HEK293 (cell line): ENCODE measurements at regions not wholly inside any gene's neighbourhood (a gene's known extent, or its start where the extent isn't known, plus 50 kb on each side); places are given as distances from the start of the nearest gene placed in this dataset.

Source experiments
- FEZF1 ChIP-seq: fragments of 450-650 bp; formaldehyde crosslinking; IDR thresholded peaks from 2 replicates; pipeline ENCODE4 v1.5.1; 2016; ENCODE audit warnings: missing biosample characterization, missing genetic modification characterization
- GLIS2 ChIP-seq: fragments of 450-650 bp; formaldehyde crosslinking; IDR thresholded peaks from 2 replicates; pipeline ENCODE4 v1.5.1; 2016; ENCODE audit warnings: missing biosample characterization, missing genetic modification characterization
- HOXA7 ChIP-seq: sonication (generic); formaldehyde crosslinking; IDR thresholded peaks from 2 replicates; pipeline ENCODE4 v1.8.1; 2022; ENCODE audit warnings: missing genetic modification reagents, borderline replicate concordance
- HOXC10 ChIP-seq: sonication (generic); formaldehyde crosslinking; IDR thresholded peaks from 2 replicates; pipeline ENCODE4 v1.8.1; 2023; ENCODE audit warnings: mild to moderate bottlenecking, missing genetic modification reagents
- KLF16 ChIP-seq: fragments of 450-650 bp; formaldehyde crosslinking; IDR thresholded peaks from 2 replicates; pipeline ENCODE4 v1.5.1; 2017; ENCODE audit warnings: missing biosample characterization, missing genetic modification characterization
- MEIS1 ChIP-seq: sonication (generic); formaldehyde crosslinking; IDR thresholded peaks from 2 replicates; pipeline ENCODE4 v1.8.1; 2022; ENCODE audit warnings: missing genetic modification reagents, mild to moderate bottlenecking, borderline replicate concordance
- MZF1 ChIP-seq: fragments of 450-650 bp; formaldehyde crosslinking; IDR thresholded peaks from 2 replicates; pipeline ENCODE4 v1.5.1; 2017; ENCODE audit warnings: missing biosample characterization, missing genetic modification characterization, borderline replicate concordance
- OVOL3 ChIP-seq: fragments of 450-650 bp; formaldehyde crosslinking; IDR thresholded peaks from 2 replicates; pipeline ENCODE4 v1.5.1; 2016; ENCODE audit warnings: missing biosample characterization, missing genetic modification characterization
- RBAK ChIP-seq: fragments of 450-650 bp; formaldehyde crosslinking; IDR thresholded peaks from 2 replicates; pipeline ENCODE4 v1.5.1; 2016; ENCODE audit warnings: missing biosample characterization, missing genetic modification characterization
- SCRT1 ChIP-seq: fragments of 450-650 bp; formaldehyde crosslinking; IDR thresholded peaks from 2 replicates; pipeline ENCODE4 v1.5.1; 2016; ENCODE audit warnings: missing biosample characterization, missing genetic modification characterization, borderline replicate concordance
- SP2 ChIP-seq: fragments of 450-650 bp; formaldehyde crosslinking; IDR thresholded peaks from 2 replicates; pipeline ENCODE4 v1.5.1; 2016; ENCODE audit warnings: missing biosample characterization, missing genetic modification characterization
- SP7 ChIP-seq: fragments of 450-650 bp; formaldehyde crosslinking; IDR thresholded peaks from 2 replicates; pipeline ENCODE4 v1.5.1; 2016; ENCODE audit warnings: missing biosample characterization, missing genetic modification characterization
- ZBTB8A ChIP-seq: fragments of 450-650 bp; formaldehyde crosslinking; IDR thresholded peaks from 2 replicates; pipeline ENCODE4 v1.5.1; 2016; ENCODE audit warnings: missing biosample characterization, missing genetic modification characterization
- ZFHX2 ChIP-seq: fragments of 450-650 bp; formaldehyde crosslinking; conservative IDR thresholded peaks from 2 replicates; pipeline ENCODE4 v1.5.1; 2016; ENCODE audit warnings: missing biosample characterization, missing genetic modification characterization
- ZNF175 ChIP-seq: fragments of 450-650 bp; formaldehyde crosslinking; IDR thresholded peaks from 2 replicates; pipeline ENCODE4 v1.5.1; 2016; ENCODE audit warnings: missing biosample characterization, missing genetic modification characterization
- ZNF19 ChIP-seq: fragments of 450-650 bp; formaldehyde crosslinking; IDR thresholded peaks from 2 replicates; pipeline ENCODE4; 2016; ENCODE audit warnings: missing biosample characterization, missing genetic modification characterization, low read depth
- ZNF202 ChIP-seq: fragments of 450-650 bp; formaldehyde crosslinking; IDR thresholded peaks from 2 replicates; pipeline ENCODE4 v1.5.1; 2016; ENCODE audit warnings: missing biosample characterization, missing genetic modification characterization, borderline replicate concordance
- ZNF211 ChIP-seq: fragments of 450-650 bp; formaldehyde crosslinking; IDR thresholded peaks from 2 replicates; pipeline ENCODE4 v1.5.1; 2016; ENCODE audit warnings: low read depth, missing biosample characterization, missing genetic modification characterization
- ZNF292 ChIP-seq: fragments of 450-650 bp; formaldehyde crosslinking; IDR thresholded peaks from 2 replicates; pipeline ENCODE4 v1.5.1; 2016; ENCODE audit warnings: low read depth, missing biosample characterization, missing genetic modification characterization, borderline replicate concordance
- ZNF366 ChIP-seq: fragments of 450-650 bp; formaldehyde crosslinking; conservative IDR thresholded peaks from 2 replicates; pipeline ENCODE4 v1.5.1; 2016; ENCODE audit warnings: missing biosample characterization, missing genetic modification characterization
- ZNF394 ChIP-seq: fragments of 450-650 bp; formaldehyde crosslinking; IDR thresholded peaks from 2 replicates; pipeline ENCODE4 v1.5.1; 2016; ENCODE audit warnings: missing biosample characterization, missing genetic modification characterization, mild to moderate bottlenecking, moderate library complexity, borderline replicate concordance
- ZNF530 ChIP-seq: fragments of 450-650 bp; formaldehyde crosslinking; IDR thresholded peaks from 2 replicates; pipeline ENCODE4 v1.5.1; 2016; ENCODE audit warnings: low read depth, missing biosample characterization, missing genetic modification characterization
- ZNF624 ChIP-seq: fragments of 450-650 bp; formaldehyde crosslinking; IDR thresholded peaks from 2 replicates; pipeline ENCODE4 v1.5.1; 2017; ENCODE audit warnings: missing biosample characterization, missing genetic modification characterization
- ZNF629 ChIP-seq: fragments of 450-650 bp; formaldehyde crosslinking; IDR thresholded peaks from 2 replicates; pipeline ENCODE4 v1.5.1; 2017; ENCODE audit warnings: missing biosample characterization, missing genetic modification characterization
- ZXDB ChIP-seq: fragments of 450-650 bp; formaldehyde crosslinking; IDR thresholded peaks from 2 replicates; pipeline ENCODE4 v1.5.1; 2016; ENCODE audit warnings: missing biosample characterization, missing genetic modification characterization
- TF ChIP-seq, protein P1 (sequence below): fragments of 450-650 bp; formaldehyde crosslinking; IDR thresholded peaks from 2 replicates; pipeline ENCODE4 v1.5.1; 2016; ENCODE audit warnings: missing biosample characterization, missing genetic modification characterization
- TF ChIP-seq, protein P2 (sequence below): fragments of 450-650 bp; formaldehyde crosslinking; IDR thresholded peaks from 2 replicates; pipeline ENCODE4 v1.5.1; 2016; ENCODE audit warnings: missing biosample characterization, missing genetic modification characterization
- TF ChIP-seq, protein P3 (sequence below): fragments of 450-650 bp; formaldehyde crosslinking; IDR thresholded peaks from 2 replicates; pipeline ENCODE4 v1.5.1; 2016; ENCODE audit warnings: missing biosample characterization, missing genetic modification characterization
- TF ChIP-seq, protein P4 (sequence below): fragments of 450-650 bp; formaldehyde crosslinking; IDR thresholded peaks from 2 replicates; pipeline ENCODE4 v1.5.1; 2016; ENCODE audit warnings: missing biosample characterization, missing genetic modification characterization
- TF ChIP-seq, protein P5 (sequence below): fragments of 450-650 bp; formaldehyde crosslinking; IDR thresholded peaks from 2 replicates; pipeline ENCODE4; 2016; ENCODE audit warnings: missing biosample characterization, missing genetic modification characterization
- TF ChIP-seq, protein P6 (sequence below): fragments of 450-650 bp; formaldehyde crosslinking; IDR thresholded peaks from 2 replicates; pipeline ENCODE4 v1.5.1; 2016; ENCODE audit warnings: missing biosample characterization, missing genetic modification characterization
- TF ChIP-seq, protein P7 (sequence below): IDR thresholded peaks from 2 replicates; pipeline ENCODE4 v1.6.1; 2011; ENCODE audit warnings: mild to moderate bottlenecking, low read depth, low read length, borderline replicate concordance

DNA sequence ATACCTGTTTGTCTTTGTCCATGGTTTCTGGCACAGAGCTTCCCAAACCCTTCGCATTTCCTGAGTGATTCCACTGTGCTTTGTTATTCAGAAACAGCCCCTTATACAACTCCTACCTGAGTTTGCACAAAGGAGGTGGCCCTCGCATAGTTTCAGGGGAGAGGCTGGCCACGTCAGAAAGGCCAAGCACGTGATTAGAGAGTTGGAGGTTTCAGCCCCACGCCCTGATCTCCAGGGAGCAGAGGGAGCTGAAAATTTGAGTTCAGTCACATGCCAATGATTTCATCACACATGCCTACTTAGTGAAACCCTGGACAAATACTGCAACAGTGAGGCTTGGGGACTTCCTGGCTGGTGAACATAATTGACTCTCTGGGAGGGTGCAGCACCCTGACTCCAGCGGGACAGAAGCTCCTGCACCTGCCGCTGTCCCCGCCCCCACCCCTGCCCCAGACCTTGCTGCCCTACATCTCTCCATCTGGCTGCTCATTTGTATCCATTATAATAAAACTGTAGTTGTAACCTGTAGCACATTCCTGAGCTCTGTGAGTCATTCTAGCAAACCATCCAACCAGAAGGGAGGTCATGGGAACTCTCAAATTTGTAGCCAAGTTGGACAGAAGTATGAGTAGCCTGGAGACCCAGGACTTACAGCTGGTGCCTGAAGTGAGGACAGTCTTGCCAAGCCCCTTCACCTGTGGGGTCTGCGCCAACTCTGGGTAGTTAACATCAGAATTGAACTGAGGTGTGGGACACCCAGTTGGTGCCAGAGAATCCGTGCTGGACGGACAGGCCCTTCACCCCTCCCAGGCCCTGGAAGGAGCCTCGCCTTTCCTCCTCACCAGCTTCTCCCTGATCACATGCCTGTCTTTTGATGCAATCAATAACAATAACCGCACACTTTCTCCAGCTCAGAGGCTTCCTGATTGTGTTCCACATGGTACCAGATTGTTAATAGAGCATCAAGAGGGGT lies 224.3 kb downstream of the ANAPC1 start (continued):
- TF ChIP-seq SP2 (tag by site-specific recombination) (no peak), ZNF629 (peak; percentile 50; the same call in 1 of the 2 replicates), ZNF366 (tag by site-specific recombination) (peak; percentile 61), OVOL3 (tag by site-specific recombination) (no peak), SP7 (tag by site-specific recombination) (peak; percentile 33; the same call in 1 of the 2 replicates), ZXDB (tag by site-specific recombination) (no peak), ZFHX2 (tag by site-specific recombination) (peak; percentile 55), ZNF530 (tag by site-specific recombination) (no peak), ZNF19 (no peak), ZBTB8A (no peak), HOXC10 (CRISPR knock-in tag) (no peak), ZNF624 (tag by site-specific recombination) (no peak), KLF16 (no peak), FEZF1 (tag by site-specific recombination) (no peak), RBAK (tag by site-specific recombination) (no peak), MZF1 (tag by site-specific recombination) (no peak), ZNF211 (tag by site-specific recombination) (no peak), ZNF202 (tag by site-specific recombination) (no peak), MEIS1 (CRISPR knock-in tag) (no peak), GLIS2 (tag by site-specific recombination) (0 out of 2 replicates have a peak, but pooled peaks have one; percentile 18), HOXA7 (CRISPR knock-in tag) (no peak), ZNF175 (tag by site-specific recombination) (no peak), ZNF394 (tag by site-specific recombination) (0 out of 2 replicates have a peak, but pooled peaks have one; percentile 10), ZNF292 (tag by site-specific recombination) (no peak), SCRT1 (tag by site-specific recombination) (no peak)
- TF ChIP-seq, protein P1, sequence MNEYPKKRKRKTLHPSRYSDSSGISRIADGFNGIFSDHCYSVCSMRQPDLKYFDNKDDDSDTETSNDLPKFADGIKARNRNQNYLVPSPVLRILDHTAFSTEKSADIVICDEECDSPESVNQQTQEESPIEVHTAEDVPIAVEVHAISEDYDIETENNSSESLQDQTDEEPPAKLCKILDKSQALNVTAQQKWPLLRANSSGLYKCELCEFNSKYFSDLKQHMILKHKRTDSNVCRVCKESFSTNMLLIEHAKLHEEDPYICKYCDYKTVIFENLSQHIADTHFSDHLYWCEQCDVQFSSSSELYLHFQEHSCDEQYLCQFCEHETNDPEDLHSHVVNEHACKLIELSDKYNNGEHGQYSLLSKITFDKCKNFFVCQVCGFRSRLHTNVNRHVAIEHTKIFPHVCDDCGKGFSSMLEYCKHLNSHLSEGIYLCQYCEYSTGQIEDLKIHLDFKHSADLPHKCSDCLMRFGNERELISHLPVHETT (tag by site-specific recombination): no peak
- TF ChIP-seq, protein P2, sequence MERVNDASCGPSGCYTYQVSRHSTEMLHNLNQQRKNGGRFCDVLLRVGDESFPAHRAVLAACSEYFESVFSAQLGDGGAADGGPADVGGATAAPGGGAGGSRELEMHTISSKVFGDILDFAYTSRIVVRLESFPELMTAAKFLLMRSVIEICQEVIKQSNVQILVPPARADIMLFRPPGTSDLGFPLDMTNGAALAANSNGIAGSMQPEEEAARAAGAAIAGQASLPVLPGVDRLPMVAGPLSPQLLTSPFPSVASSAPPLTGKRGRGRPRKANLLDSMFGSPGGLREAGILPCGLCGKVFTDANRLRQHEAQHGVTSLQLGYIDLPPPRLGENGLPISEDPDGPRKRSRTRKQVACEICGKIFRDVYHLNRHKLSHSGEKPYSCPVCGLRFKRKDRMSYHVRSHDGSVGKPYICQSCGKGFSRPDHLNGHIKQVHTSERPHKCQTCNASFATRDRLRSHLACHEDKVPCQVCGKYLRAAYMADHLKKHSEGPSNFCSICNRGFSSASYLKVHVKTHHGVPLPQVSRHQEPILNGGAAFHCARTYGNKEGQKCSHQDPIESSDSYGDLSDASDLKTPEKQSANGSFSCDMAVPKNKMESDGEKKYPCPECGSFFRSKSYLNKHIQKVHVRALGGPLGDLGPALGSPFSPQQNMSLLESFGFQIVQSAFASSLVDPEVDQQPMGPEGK (tag by site-specific recombination): peak; percentile 43
- TF ChIP-seq, protein P3, sequence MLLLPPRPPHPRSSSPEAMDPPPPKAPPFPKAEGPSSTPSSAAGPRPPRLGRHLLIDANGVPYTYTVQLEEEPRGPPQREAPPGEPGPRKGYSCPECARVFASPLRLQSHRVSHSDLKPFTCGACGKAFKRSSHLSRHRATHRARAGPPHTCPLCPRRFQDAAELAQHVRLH: no peak
- TF ChIP-seq, protein P4, sequence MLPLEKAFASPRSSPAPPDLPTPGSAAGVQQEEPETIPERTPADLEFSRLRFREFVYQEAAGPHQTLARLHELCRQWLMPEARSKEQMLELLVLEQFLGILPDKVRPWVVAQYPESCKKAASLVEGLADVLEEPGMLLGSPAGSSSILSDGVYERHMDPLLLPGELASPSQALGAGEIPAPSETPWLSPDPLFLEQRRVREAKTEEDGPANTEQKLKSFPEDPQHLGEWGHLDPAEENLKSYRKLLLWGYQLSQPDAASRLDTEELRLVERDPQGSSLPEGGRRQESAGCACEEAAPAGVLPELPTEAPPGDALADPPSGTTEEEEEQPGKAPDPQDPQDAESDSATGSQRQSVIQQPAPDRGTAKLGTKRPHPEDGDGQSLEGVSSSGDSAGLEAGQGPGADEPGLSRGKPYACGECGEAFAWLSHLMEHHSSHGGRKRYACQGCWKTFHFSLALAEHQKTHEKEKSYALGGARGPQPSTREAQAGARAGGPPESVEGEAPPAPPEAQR (tag by site-specific recombination): no peak
- TF ChIP-seq, protein P5, sequence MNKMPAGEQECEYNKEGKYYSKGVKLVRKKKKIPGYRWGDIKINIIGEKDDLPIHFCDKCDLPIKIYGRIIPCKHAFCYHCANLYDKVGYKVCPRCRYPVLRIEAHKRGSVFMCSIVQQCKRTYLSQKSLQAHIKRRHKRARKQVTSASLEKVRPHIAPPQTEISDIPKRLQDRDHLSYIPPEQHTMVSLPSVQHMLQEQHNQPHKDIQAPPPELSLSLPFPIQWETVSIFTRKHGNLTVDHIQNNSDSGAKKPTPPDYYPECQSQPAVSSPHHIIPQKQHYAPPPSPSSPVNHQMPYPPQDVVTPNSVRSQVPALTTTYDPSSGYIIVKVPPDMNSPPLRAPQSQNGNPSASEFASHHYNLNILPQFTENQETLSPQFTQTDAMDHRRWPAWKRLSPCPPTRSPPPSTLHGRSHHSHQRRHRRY (tag by site-specific recombination): no peak
- TF ChIP-seq, protein P6, sequence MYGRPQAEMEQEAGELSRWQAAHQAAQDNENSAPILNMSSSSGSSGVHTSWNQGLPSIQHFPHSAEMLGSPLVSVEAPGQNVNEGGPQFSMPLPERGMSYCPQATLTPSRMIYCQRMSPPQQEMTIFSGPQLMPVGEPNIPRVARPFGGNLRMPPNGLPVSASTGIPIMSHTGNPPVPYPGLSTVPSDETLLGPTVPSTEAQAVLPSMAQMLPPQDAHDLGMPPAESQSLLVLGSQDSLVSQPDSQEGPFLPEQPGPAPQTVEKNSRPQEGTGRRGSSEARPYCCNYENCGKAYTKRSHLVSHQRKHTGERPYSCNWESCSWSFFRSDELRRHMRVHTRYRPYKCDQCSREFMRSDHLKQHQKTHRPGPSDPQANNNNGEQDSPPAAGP (tag by site-specific recombination): no peak; the same call in 1 of the 2 replicates
- TF ChIP-seq, protein P7, sequence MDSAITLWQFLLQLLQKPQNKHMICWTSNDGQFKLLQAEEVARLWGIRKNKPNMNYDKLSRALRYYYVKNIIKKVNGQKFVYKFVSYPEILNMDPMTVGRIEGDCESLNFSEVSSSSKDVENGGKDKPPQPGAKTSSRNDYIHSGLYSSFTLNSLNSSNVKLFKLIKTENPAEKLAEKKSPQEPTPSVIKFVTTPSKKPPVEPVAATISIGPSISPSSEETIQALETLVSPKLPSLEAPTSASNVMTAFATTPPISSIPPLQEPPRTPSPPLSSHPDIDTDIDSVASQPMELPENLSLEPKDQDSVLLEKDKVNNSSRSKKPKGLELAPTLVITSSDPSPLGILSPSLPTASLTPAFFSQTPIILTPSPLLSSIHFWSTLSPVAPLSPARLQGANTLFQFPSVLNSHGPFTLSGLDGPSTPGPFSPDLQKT: no peak
